ENCODE measurements at regions not wholly inside any gene's neighbourhood (a gene's known extent, or its start where the extent isn't known, plus 50 kb on each side); places are given as distances from the start of the nearest gene placed in this dataset.

- ChIA-PET POLR2A (interaction anchor here (0.6 kb wide), 1 partner anchor 14 kb away, joined by 3 read pairs; no protein-coding TSS in a partner anchor), CTCF (interaction anchor here (0.8 to 1.1 kb wide), 2 partner anchors 15 to 154 kb away, joined by 3 read pairs; no protein-coding TSS in a partner anchor)
- DNase-seq = no peak
- H3K79me2 ChIP-seq (ENCODE audit: insufficient read depth) = no peaks in the 10 kb centered on the region
- no peak overlapping the region for H3K4me3 ChIP-seq (ENCODE audit: low read depth in 2 of 2, low read length in 1 of 2)
- H3K9ac ChIP-seq = no peak overlapping the region
- TF ChIP-seq USF1 (IDR thresholded peaks at IDR 0.05; ENCODE audit: borderline replicate concordance, low read depth) (no peak), MEF2A (IDR thresholded peaks at IDR 0.05; ENCODE audit: borderline replicate concordance, low read depth) (no peak), RXRA (IDR thresholded peaks at IDR 0.05; ENCODE audit: borderline replicate concordance, low read depth) (no peak), REST (IDR thresholded peaks at IDR 0.05; ENCODE audit: low read depth, low read length) (no peak), SMC3 (IDR thresholded peaks at IDR 0.05; ENCODE audit: low read depth, low read length) (no peak), IRF3 (IDR thresholded peaks at IDR 0.05; ENCODE audit: low read depth, low read length) (no peak), ELF1 (IDR thresholded peaks at IDR 0.05) (no peak), POLR2AphosphoS5 (IDR thresholded peaks at IDR 0.05; ENCODE audit: low read depth, low read length) (no peak), MXI1 (IDR thresholded peaks at IDR 0.05; ENCODE audit: low read depth, low read length) (no peak), SIN3A (IDR thresholded peaks at IDR 0.05; ENCODE audit: borderline replicate concordance, low read depth, low read length) (no peak), EP300 (IDR thresholded peaks at IDR 0.05; ENCODE audit: borderline replicate concordance in 1 of 2, low read depth in 1 of 2, low read length in 1 of 2) (no peak), FOXM1 (IDR thresholded peaks at IDR 0.05; ENCODE audit: low read depth) (no peak), JUND (IDR thresholded peaks at IDR 0.05) (no peak), MAX (IDR thresholded peaks at IDR 0.05; ENCODE audit: low read depth) (no peak), NRF1 (IDR thresholded peaks at IDR 0.05; ENCODE audit: low read depth, low read length) (no peak), RAD21 (IDR thresholded peaks at IDR 0.05; ENCODE audit: low read length) (no peak), FOSL2 (IDR thresholded peaks at IDR 0.05; ENCODE audit: borderline replicate concordance, low read depth) (no peak)
- no peaks in the 10 kb centered on the region for H3F3A ChIP-seq (replicated peaks; ENCODE audit: insufficient read depth)
- WGBS (ENCODE audit: low lambda C conversion rate) = 79% methylated on average over 4 of the region's 4 CpGs
- H3K9me2 ChIP-seq = no peaks in the 10 kb centered on the region
- no peak overlapping the region for H3K4me2 ChIP-seq
- peaks cover 0 to 7% of the 10 kb centered on the region in 2 experiments; a peak in 1 of 4 replicates for H3K4me1 ChIP-seq (ENCODE audit: control insufficient read depth in 1 of 2, insufficient read depth in 2 of 2, low read depth in 1 of 2, low read length in 1 of 2)
- H3K27ac ChIP-seq (ENCODE audit: low read depth in 2 of 2, low read length in 1 of 2) = no peak overlapping the region
- no peaks in the 10 kb centered on the region for H3K27me3 ChIP-seq (ENCODE audit: insufficient read depth)
- no peaks in the 10 kb centered on the region for H3K9me3 ChIP-seq
- H3K36me3 ChIP-seq (replicated peaks in 1 of 2; ENCODE audit: control insufficient read depth in 1 of 2, insufficient read depth in 2 of 2, low read length in 1 of 2) = no peaks in the 10 kb centered on the region
- no peaks in the 10 kb centered on the region for H4K20me1 ChIP-seq (ENCODE audit: insufficient read depth)
- no peak overlapping the region for H2AFZ ChIP-seq (ENCODE audit: low read depth)
Measured at GRCh38 chr10:78821052-78821451, 247.7 kb upstream of the ZMIZ1 start.
